ENCODE measurements at regions not wholly inside any gene's neighbourhood (a gene's known extent, or its start where the extent isn't known, plus 50 kb on each side); places are given as distances from the start of the nearest gene placed in this dataset.

- TF ChIP-seq CTCF (conservative IDR thresholded peaks at IDR 0.05; ENCODE audit: low read depth, low read length) (no peak), EZH2 (IDR thresholded peaks at IDR 0.05; ENCODE audit: borderline replicate concordance, low read depth, low read length, poor library complexity, severe bottlenecking) (no peak)
- H3K36me3 ChIP-seq (ENCODE audit: insufficient read depth, low read length, poor library complexity, severe bottlenecking), result no peaks in the 10 kb centered on the region
- intact Hi-C loops (cut with micrococcal nuclease; ENCODE audit: unreplicated experiment), result no loop called here
- no peaks in the 10 kb centered on the region for H3K4me1 ChIP-seq (ENCODE audit: insufficient read depth, low read length, poor library complexity, severe bottlenecking)
- no peak overlapping the region for H3K27ac ChIP-seq (ENCODE audit: low read depth, low read length, poor library complexity, severe bottlenecking)
- BruUV-seq (replicated peaks), result no TSS peak
- H3K27me3 ChIP-seq (replicated peaks; ENCODE audit: insufficient read depth, low read depth, low read length, poor library complexity), result no peaks in the 10 kb centered on the region
- H3K9me3 ChIP-seq (ENCODE audit: low read depth, low read length, poor library complexity, severe bottlenecking), result peaks cover 29% of the 10 kb centered on the region
- CTCF ChIA-PET, result no interaction called here
- POLR2A ChIA-PET (ENCODE audit: low non-redundant PET), result no interaction called here
- no peak overlapping the region for H3K4me3 ChIP-seq (ENCODE audit: low read depth, low read length, poor library complexity, severe bottlenecking)
- DNase-seq (ENCODE audit: low spot score), result no peak
Observed at GRCh38 chrX:81875800-81876199, 673.9 kb downstream of the SH3BGRL start.

- no peak for DNase-seq (ENCODE audit: low spot score)
- no TSS peak for BruUV-seq (replicated peaks)
- ChIA-PET POLR2A (ENCODE audit: low non-redundant PET) (no interaction called here), CTCF (no interaction called here)
- Histone ChIP-seq H3K9me3 (ENCODE audit: low read depth, low read length, poor library complexity, severe bottlenecking) (peaks cover 28% of the 10 kb centered on the region), H3K4me1 (ENCODE audit: insufficient read depth, low read length, poor library complexity, severe bottlenecking) (no peaks in the 10 kb centered on the region), H3K27ac (ENCODE audit: low read depth, low read length, poor library complexity, severe bottlenecking) (no peak overlapping the region), H3K27me3 (replicated peaks; ENCODE audit: insufficient read depth, low read depth, low read length, poor library complexity) (no peaks in the 10 kb centered on the region), H3K36me3 (ENCODE audit: insufficient read depth, low read length, poor library complexity, severe bottlenecking) (no peaks in the 10 kb centered on the region), H3K4me3 (ENCODE audit: low read depth, low read length, poor library complexity, severe bottlenecking) (no peak overlapping the region)
- no peak for TF ChIP-seq CTCF (conservative IDR thresholded peaks at IDR 0.05; ENCODE audit: low read depth, low read length)
- TF ChIP-seq EZH2 (IDR thresholded peaks at IDR 0.05; ENCODE audit: borderline replicate concordance, low read depth, low read length, poor library complexity, severe bottlenecking), result no peak
- intact Hi-C loops (cut with micrococcal nuclease; ENCODE audit: unreplicated experiment), result no loop called here
Observed at GRCh38 chrX:81876437-81876836, 674.5 kb downstream of the SH3BGRL start.

GRCh38 chrX:81890521-81890920 is 688.6 kb downstream of the SH3BGRL start:
- H3K9me3 ChIP-seq (ENCODE audit: low read depth, low read length, poor library complexity, severe bottlenecking), result peaks cover 3% of the 10 kb centered on the region
- ChIA-PET POLR2A (ENCODE audit: low non-redundant PET) (no interaction called here), CTCF (no interaction called here)
- no peaks in the 10 kb centered on the region for H3K27me3 ChIP-seq (replicated peaks; ENCODE audit: insufficient read depth, low read depth, low read length, poor library complexity)
- no TSS peak for BruUV-seq (replicated peaks)
- intact Hi-C loops (cut with micrococcal nuclease; ENCODE audit: unreplicated experiment), result no loop called here
- TF ChIP-seq CTCF (conservative IDR thresholded peaks at IDR 0.05; ENCODE audit: low read depth, low read length), result no peak
- TF ChIP-seq EZH2 (IDR thresholded peaks at IDR 0.05; ENCODE audit: borderline replicate concordance, low read depth, low read length, poor library complexity, severe bottlenecking), result no peak
- H3K36me3 ChIP-seq (ENCODE audit: insufficient read depth, low read length, poor library complexity, severe bottlenecking), result no peaks in the 10 kb centered on the region
- no peak overlapping the region for H3K27ac ChIP-seq (ENCODE audit: low read depth, low read length, poor library complexity, severe bottlenecking)
- no peak overlapping the region for H3K4me3 ChIP-seq (ENCODE audit: low read depth, low read length, poor library complexity, severe bottlenecking)
- DNase-seq (ENCODE audit: low spot score), result no peak
- H3K4me1 ChIP-seq (ENCODE audit: insufficient read depth, low read length, poor library complexity, severe bottlenecking), result no peaks in the 10 kb centered on the region
